Thyroid gland (tissue), 4 donors: ENCODE measurements at regions not wholly inside any gene's neighbourhood (a gene's known extent, or its start where the extent isn't known, plus 50 kb on each side); places are given as distances from the start of the nearest gene placed in this dataset.

Experiments used
- CTCF ChIP-seq, 6 experiments: fragments of 200-600 bp in 3 of 6; fragments of 450-650 bp in 3 of 6; sonication (generic) in 3 of 6; IDR thresholded peaks; one replicate each; pipeline ENCODE4 v1.5.1; 2016 to 2019; ENCODE audit warnings: antibody characterized with exemption in 6 of 6, mild to moderate bottlenecking in 2 of 6, inconsistent platforms in 1 of 6, moderate library complexity in 1 of 6
- POLR2A ChIP-seq, 2 donors: fragments of 450-650 bp; IDR thresholded peaks; one replicate each; pipeline ENCODE4 v1.6.1; 2017; ENCODE audit warnings: antibody characterized with exemption in 2 of 2, mild to moderate bottlenecking in 2 of 2, moderate library complexity in 1 of 2

- no peak for TF ChIP-seq POLR2A (IDR thresholded peaks at IDR 0.05)
- no peak for TF ChIP-seq CTCF (IDR thresholded peaks at IDR 0.05)
Observed at GRCh38 chr18:77905011-77905410, 655.4 kb downstream of the GALR1 start.
